OCI-LY7 (cell line): ENCODE measurements at regions not wholly inside any gene's neighbourhood (a gene's known extent, or its start where the extent isn't known, plus 50 kb on each side); places are given as distances from the start of the nearest gene placed in this dataset.

Experiments used
- CTCF ChIP-seq: fragments of 200-600 bp; sonication (generic); conservative IDR thresholded peaks from 2 replicates; pipeline ENCODE4 v1.5.1; 2014; ENCODE audit warnings: mild to moderate bottlenecking, antibody characterized with exemption, low read length, moderate library complexity, mixed read lengths
- EZH2phosphoT487 ChIP-seq: fragments of 200-600 bp; sonication (generic); IDR thresholded peaks from 2 replicates; pipeline ENCODE4 v1.6.1; 2018; ENCODE audit warnings: low read depth, borderline replicate concordance, mild to moderate bottlenecking, mixed run types, antibody characterized with exemption, low read length, moderate library complexity, mixed read lengths

DNA sequence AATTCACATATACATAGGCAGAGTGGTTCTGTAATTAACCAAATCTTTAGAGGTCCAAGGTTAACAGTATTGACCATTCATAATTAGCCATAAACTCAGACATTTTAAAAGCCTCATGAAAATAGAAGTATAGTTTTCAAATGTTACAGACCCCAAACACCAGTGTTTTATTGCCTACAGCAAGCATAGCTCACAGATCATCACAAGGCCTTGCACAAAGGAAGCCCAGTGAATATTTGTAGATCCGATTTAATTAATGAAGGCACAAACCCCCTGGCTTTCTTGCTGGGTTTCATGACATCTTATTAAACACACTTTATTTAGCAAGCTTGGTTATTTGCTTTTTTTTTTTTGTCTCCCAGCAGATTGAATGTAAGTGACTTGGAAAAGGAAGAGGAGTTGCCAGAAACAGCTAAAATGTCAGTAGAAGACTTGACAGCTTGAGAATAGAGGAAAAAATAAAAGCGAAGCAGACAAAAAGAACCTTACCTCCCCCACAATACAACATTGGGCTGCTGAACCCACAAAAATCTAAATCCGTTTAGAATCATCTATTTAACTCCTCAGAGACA lies 283.9 kb upstream of the TNC start:
- TF ChIP-seq CTCF (no peak), EZH2phosphoT487 (no peak)
